ENCODE measurements at regions not wholly inside any gene's neighbourhood (a gene's known extent, or its start where the extent isn't known, plus 50 kb on each side); places are given as distances from the start of the nearest gene placed in this dataset.

DNA sequence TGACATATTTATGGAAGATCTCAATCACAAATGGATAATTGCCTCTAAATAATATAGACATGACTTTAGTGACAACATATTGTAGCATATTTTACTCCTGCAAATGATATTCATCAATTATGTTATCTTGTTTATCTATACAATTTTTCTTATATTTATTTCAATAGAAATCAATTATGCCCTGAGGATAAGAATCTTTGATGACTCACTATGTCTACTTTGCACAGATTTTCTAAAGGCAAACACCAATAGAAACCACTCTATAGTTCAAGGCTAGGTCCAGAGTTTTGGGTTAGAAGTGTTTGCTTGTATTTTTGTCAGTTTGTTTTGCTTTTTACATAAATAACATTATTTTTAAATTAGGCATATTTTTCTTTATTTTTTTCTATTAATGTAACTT is 879.0 kb downstream of the LTN1 start:
- H3K79me2 ChIP-seq (ENCODE audit: control insufficient read depth, insufficient read depth, low read length): no peaks in the 10 kb centered on the region
- H3K27me3 ChIP-seq (ENCODE audit: control insufficient read depth in 2 of 2, insufficient read depth in 2 of 2, low read length in 2 of 2): no peaks in the 10 kb centered on the region
- FAIRE-seq (no peak), DNase-seq (ENCODE audit: low read depth, low spot score) (no peak)
- H3K27ac ChIP-seq (ENCODE audit: insufficient read depth, low read depth, low read length): no peak overlapping the region
- H3K4me1 ChIP-seq (ENCODE audit: control insufficient read depth, extremely low read depth, insufficient read depth, low read length): peaks cover 8% of the 10 kb centered on the region
- dilution Hi-C loops (cut with MboI; ENCODE audit: extremely low pct_ligation_motif_present, low sequenced_read_pairs) (no loop called here), intact Hi-C loops (cut with micrococcal nuclease) (loop anchor here (5.0 kb wide), 1 partner anchor 224 kb away; no protein-coding TSS in a partner anchor)
- H2AFZ ChIP-seq (ENCODE audit: low read depth, low read length): no peak overlapping the region
- POLR2A ChIA-PET: no interaction called here
- CTCF ChIA-PET: no interaction called here
- H4K20me1 ChIP-seq (replicated peaks; ENCODE audit: control insufficient read depth, extremely low read depth, insufficient read depth, low read length): no peaks in the 10 kb centered on the region
- H3K9me3 ChIP-seq (replicated peaks; ENCODE audit: control insufficient read depth, insufficient read depth, low read length): no peaks in the 10 kb centered on the region
- no TSS peak for BruUV-seq (replicated peaks)
- H3K9ac ChIP-seq (replicated peaks; ENCODE audit: extremely low read depth, insufficient read depth, low read length): no peak overlapping the region
- TF ChIP-seq FOS (IDR thresholded peaks at IDR 0.05; ENCODE audit: borderline replicate concordance, insufficient read depth, low read length) (peak; percentile 6), JUN (IDR thresholded peaks at IDR 0.05; ENCODE audit: borderline replicate concordance, insufficient read depth, insufficient read length, low read depth) (no peak)
- H3K9me1 ChIP-seq (replicated peaks; ENCODE audit: control insufficient read depth, extremely low read depth, insufficient read depth, low read length): no peaks in the 10 kb centered on the region
- H3K4me2 ChIP-seq (ENCODE audit: insufficient read depth, low read length): no peak overlapping the region
- H3K4me3 ChIP-seq (replicated peaks in 1 of 3; ENCODE audit: insufficient read depth in 1 of 3, low read depth in 1 of 3, low read length in 3 of 3): no peak overlapping the region
- no peaks in the 10 kb centered on the region for H3K36me3 ChIP-seq (ENCODE audit: control insufficient read depth in 2 of 2, extremely low read depth in 1 of 2, insufficient read depth in 2 of 2, low read length in 2 of 2)

DNA sequence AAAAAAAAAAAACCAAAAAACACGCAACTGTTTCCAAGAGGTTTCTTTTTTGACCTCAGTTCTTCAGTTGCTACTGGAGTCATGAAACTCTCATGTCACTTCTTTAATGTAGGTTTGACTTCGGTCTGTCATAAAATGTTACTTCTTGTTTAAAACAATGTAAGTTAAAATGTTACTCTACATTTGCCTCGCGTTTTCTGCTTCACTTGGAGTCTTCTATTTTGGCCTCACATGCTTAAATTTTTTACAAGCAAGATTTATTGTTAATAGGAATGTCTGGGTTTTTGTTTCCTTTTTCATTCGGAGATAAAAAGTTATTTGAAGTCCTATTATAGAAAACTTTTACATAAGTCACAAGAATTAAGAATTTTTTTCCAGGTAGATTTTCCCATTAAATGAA is 880.2 kb downstream of the LTN1 start:
- Histone ChIP-seq H3K4me2 (ENCODE audit: insufficient read depth, low read length) (no peak overlapping the region), H3K27me3 (ENCODE audit: control insufficient read depth in 2 of 2, insufficient read depth in 2 of 2, low read length in 2 of 2) (no peaks in the 10 kb centered on the region), H3K9me3 (replicated peaks; ENCODE audit: control insufficient read depth, insufficient read depth, low read length) (no peaks in the 10 kb centered on the region), H2AFZ (ENCODE audit: low read depth, low read length) (no peak overlapping the region), H3K4me1 (ENCODE audit: control insufficient read depth, extremely low read depth, insufficient read depth, low read length) (peaks cover 8% of the 10 kb centered on the region), H4K20me1 (replicated peaks; ENCODE audit: control insufficient read depth, extremely low read depth, insufficient read depth, low read length) (no peaks in the 10 kb centered on the region), H3K4me3 (replicated peaks in 1 of 3; ENCODE audit: insufficient read depth in 1 of 3, low read depth in 1 of 3, low read length in 3 of 3) (no peak overlapping the region), H3K36me3 (ENCODE audit: control insufficient read depth in 2 of 2, extremely low read depth in 1 of 2, insufficient read depth in 2 of 2, low read length in 2 of 2) (no peaks in the 10 kb centered on the region), H3K9ac (replicated peaks; ENCODE audit: extremely low read depth, insufficient read depth, low read length) (no peak overlapping the region), H3K79me2 (ENCODE audit: control insufficient read depth, insufficient read depth, low read length) (no peaks in the 10 kb centered on the region), H3K9me1 (replicated peaks; ENCODE audit: control insufficient read depth, extremely low read depth, insufficient read depth, low read length) (no peaks in the 10 kb centered on the region), H3K27ac (ENCODE audit: insufficient read depth, low read depth, low read length) (no peak overlapping the region)
- FAIRE-seq (no peak), DNase-seq (ENCODE audit: low read depth, low spot score) (no peak)
- intact Hi-C loops (cut with micrococcal nuclease) (loop anchor here (5.0 kb wide), 1 partner anchor 225 kb away; no protein-coding TSS in a partner anchor), dilution Hi-C loops (cut with MboI; ENCODE audit: extremely low pct_ligation_motif_present, low sequenced_read_pairs) (no loop called here)
- POLR2A ChIA-PET: no interaction called here
- CTCF ChIA-PET: no interaction called here
- TF ChIP-seq JUN (IDR thresholded peaks at IDR 0.05; ENCODE audit: borderline replicate concordance, insufficient read depth, insufficient read length, low read depth): no peak
- TF ChIP-seq POLR2AphosphoS5 (IDR thresholded peaks at IDR 0.05; ENCODE audit: insufficient read depth, low read depth, low read length): no peak
- TF ChIP-seq MYC (IDR thresholded peaks at IDR 0.05; ENCODE audit: low read depth, low read length): no peak
- no peak for TF ChIP-seq POLR2A (IDR thresholded peaks at IDR 0.05; ENCODE audit: low read depth, low read length)
- no peak for TF ChIP-seq EZH2 (IDR thresholded peaks at IDR 0.05; ENCODE audit: borderline replicate concordance, low read depth, low read length, severe bottlenecking)
- TF ChIP-seq, protein P1, sequence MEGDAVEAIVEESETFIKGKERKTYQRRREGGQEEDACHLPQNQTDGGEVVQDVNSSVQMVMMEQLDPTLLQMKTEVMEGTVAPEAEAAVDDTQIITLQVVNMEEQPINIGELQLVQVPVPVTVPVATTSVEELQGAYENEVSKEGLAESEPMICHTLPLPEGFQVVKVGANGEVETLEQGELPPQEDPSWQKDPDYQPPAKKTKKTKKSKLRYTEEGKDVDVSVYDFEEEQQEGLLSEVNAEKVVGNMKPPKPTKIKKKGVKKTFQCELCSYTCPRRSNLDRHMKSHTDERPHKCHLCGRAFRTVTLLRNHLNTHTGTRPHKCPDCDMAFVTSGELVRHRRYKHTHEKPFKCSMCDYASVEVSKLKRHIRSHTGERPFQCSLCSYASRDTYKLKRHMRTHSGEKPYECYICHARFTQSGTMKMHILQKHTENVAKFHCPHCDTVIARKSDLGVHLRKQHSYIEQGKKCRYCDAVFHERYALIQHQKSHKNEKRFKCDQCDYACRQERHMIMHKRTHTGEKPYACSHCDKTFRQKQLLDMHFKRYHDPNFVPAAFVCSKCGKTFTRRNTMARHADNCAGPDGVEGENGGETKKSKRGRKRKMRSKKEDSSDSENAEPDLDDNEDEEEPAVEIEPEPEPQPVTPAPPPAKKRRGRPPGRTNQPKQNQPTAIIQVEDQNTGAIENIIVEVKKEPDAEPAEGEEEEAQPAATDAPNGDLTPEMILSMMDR (IDR thresholded peaks at IDR 0.05; ENCODE audit: extremely low read depth in 1 of 2, insufficient read depth in 1 of 2, low read depth in 1 of 2, low read length in 2 of 2): no peak
- TF ChIP-seq GATA2 (IDR thresholded peaks at IDR 0.05; ENCODE audit: insufficient read depth, insufficient read length, low read depth, low read length): no peak
- no peak for TF ChIP-seq FOS (IDR thresholded peaks at IDR 0.05; ENCODE audit: borderline replicate concordance, insufficient read depth, low read length)
- TF ChIP-seq, protein P2, sequence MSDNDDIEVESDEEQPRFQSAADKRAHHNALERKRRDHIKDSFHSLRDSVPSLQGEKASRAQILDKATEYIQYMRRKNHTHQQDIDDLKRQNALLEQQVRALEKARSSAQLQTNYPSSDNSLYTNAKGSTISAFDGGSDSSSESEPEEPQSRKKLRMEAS (IDR thresholded peaks at IDR 0.05; ENCODE audit: insufficient read depth, insufficient read length): no peak
- BruUV-seq (replicated peaks): no TSS peak
